Neural crest cell (in vitro differentiated cells): ENCODE measurements at regions not wholly inside any gene's neighbourhood (a gene's known extent, or its start where the extent isn't known, plus 50 kb on each side); places are given as distances from the start of the nearest gene placed in this dataset.
A peak's percentile ranks its signal among the peaks of the same experiment; 100 is the strongest.

Experiments used
- DNase-seq: peaks from one replicate; pipeline ENCODE4 v3.0.0; 2021; ENCODE audit warnings: low read depth, mixed read lengths, low spot score
- H3K27ac Mint-ChIP-seq: one replicate; pipeline ENCODE4 v1.8.0; 2021; ENCODE audit warnings: mild to moderate bottlenecking, mixed read lengths; ENCODE audit not compliant: unreplicated experiment
- H3K27me3 Mint-ChIP-seq: 2 replicates; pipeline ENCODE4 v1.8.0; 2021; ENCODE audit warnings: low read depth, mild to moderate bottlenecking, mixed read lengths
- H3K36me3 Mint-ChIP-seq: 2 replicates; pipeline ENCODE4 v1.8.0; 2021; ENCODE audit warnings: low read depth, mild to moderate bottlenecking, mixed read lengths
- H3K4me1 Mint-ChIP-seq: 2 replicates; pipeline ENCODE4 v1.8.0; 2021; ENCODE audit warnings: mixed read lengths
- H3K4me3 Mint-ChIP-seq: one replicate; pipeline ENCODE4 v1.8.0; 2021; ENCODE audit warnings: mild to moderate bottlenecking, mixed read lengths
- H3K9me3 Mint-ChIP-seq: 2 replicates; pipeline ENCODE4 v1.8.0; 2021; ENCODE audit warnings: mixed read lengths
- TF ChIP-seq, protein P1 (sequence below): fragments of 200-600 bp; sonication (generic); conservative IDR thresholded peaks from 2 replicates; pipeline ENCODE4 v1.5.0; 2021; ENCODE audit warnings: antibody characterized with exemption, mild to moderate bottlenecking

DNA sequence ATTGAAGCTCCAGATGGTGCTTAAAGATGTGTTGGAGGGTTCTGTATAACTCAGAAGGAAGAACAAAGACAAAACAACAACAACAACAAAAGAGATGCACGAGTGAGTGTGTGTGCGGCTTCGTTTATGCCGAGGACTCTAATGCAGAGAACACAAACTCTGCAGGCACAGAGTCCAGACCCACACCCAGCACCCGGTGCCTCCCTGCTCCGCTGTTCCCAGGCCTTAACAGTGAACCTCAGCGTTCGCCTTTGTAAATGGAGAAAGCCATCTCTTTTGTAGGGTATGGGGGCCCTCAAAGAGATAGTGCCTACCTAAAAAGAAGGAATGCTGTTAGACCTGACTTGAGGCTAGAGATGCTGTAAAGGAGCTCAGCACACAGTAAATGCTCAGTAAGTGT, 243.3 kb downstream of the ERMARD start:
- DNase-seq, result no peak
- TF ChIP-seq, protein P1, sequence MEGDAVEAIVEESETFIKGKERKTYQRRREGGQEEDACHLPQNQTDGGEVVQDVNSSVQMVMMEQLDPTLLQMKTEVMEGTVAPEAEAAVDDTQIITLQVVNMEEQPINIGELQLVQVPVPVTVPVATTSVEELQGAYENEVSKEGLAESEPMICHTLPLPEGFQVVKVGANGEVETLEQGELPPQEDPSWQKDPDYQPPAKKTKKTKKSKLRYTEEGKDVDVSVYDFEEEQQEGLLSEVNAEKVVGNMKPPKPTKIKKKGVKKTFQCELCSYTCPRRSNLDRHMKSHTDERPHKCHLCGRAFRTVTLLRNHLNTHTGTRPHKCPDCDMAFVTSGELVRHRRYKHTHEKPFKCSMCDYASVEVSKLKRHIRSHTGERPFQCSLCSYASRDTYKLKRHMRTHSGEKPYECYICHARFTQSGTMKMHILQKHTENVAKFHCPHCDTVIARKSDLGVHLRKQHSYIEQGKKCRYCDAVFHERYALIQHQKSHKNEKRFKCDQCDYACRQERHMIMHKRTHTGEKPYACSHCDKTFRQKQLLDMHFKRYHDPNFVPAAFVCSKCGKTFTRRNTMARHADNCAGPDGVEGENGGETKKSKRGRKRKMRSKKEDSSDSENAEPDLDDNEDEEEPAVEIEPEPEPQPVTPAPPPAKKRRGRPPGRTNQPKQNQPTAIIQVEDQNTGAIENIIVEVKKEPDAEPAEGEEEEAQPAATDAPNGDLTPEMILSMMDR, result no peak
- H3K27ac Mint-ChIP-seq, result no peak overlapping the region
- no peaks in the 10 kb centered on the region for H3K36me3 Mint-ChIP-seq
- H3K27me3 Mint-ChIP-seq, result peaks cover 2% of the 10 kb centered on the region
- H3K4me3 Mint-ChIP-seq, result no peak overlapping the region
- H3K4me1 Mint-ChIP-seq, result peaks cover 11% of the 10 kb centered on the region
- H3K9me3 Mint-ChIP-seq, result no peaks in the 10 kb centered on the region

DNA sequence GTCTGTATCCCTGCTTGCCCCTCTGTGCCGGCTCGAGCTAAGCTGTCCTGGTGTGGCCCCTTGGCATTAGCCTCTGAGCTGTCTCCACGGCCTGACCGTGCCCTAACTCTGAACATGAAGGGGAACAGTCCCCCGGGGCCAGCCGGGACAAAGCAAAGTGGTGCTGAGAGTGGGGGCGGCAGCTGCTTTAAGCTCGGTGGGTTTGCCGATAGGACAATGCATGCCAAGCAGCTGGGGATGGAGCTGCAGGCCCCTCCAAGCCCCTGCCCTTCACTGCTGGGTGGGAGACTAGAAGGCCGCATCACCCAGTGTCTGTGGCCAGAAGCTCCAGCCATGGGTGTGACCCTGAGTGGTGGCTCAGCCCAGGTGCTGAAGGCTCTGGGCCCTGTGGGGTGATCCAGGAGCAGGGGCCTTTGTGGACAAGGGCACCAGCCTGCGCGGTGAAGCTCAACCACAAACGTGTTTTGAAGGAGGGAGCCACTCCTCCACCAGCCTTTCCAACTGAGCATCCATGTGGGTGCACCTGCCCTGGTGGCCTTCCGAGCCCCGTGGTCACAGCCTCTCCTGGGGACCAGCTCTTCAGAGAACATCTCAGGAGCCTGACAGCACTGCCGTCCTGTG, 242.5 kb downstream of the ERMARD start:
- Mint-ChIP-seq H3K36me3 (no peaks in the 10 kb centered on the region), H3K27me3 (peaks cover 2% of the 10 kb centered on the region), H3K4me3 (no peak overlapping the region), H3K4me1 (peaks cover 9% of the 10 kb centered on the region), H3K9me3 (no peaks in the 10 kb centered on the region), H3K27ac (no peak overlapping the region)
- TF ChIP-seq, protein P1, result no peak
- no peak for DNase-seq

DNA sequence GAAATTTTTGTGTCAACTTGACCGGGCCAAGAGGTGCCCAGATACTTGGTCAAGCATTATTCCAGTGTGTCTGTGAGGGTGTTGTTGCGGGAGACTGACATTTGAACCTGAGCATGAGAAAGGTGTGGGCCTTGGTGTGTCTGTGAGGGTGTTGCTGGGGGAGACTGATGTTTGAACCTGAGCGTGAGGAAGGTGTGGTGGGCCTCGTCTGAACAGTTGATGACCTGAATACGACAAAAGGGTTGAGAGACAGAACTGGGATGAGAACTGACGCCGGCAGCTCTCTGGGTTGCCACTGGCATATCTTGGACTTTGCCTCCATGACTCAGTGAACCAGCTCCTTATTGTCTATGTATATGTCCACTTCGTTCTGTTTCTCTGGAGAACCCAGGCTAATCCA, 240.5 kb downstream of the ERMARD start:
- TF ChIP-seq, protein P1, result no peak
- Mint-ChIP-seq H3K27me3 (peaks cover 2% of the 10 kb centered on the region), H3K4me3 (no peak overlapping the region), H3K27ac (peak overlapping the region; percentile 77), H3K36me3 (no peaks in the 10 kb centered on the region), H3K4me1 (peaks cover 9% of the 10 kb centered on the region), H3K9me3 (no peaks in the 10 kb centered on the region)
- DNase-seq, result no peak

DNA sequence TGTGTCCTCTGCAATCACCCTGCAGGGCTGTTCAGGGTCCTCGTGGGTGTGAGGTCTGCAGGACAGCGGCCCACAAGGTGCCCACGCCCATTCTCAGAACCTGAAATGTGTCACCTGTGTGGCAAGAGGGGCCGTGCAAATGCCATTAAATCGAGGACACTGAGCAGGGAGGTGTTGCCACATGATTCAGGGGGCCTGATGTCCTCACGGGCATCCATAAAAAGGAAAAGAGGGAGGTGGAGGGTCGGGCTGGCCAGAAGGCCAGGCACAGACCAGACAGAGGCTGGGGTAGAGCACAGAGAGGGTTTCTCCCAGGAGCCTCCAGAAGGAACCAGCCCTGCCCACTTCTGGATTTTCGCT, 239.6 kb downstream of the ERMARD start:
- TF ChIP-seq, protein P1, result no peak
- DNase-seq, result no peak
- H3K36me3 Mint-ChIP-seq, result no peaks in the 10 kb centered on the region
- peaks cover 9% of the 10 kb centered on the region for H3K4me1 Mint-ChIP-seq
- no peak overlapping the region for H3K4me3 Mint-ChIP-seq
- H3K27ac Mint-ChIP-seq, result no peak overlapping the region
- H3K9me3 Mint-ChIP-seq, result no peaks in the 10 kb centered on the region
- H3K27me3 Mint-ChIP-seq, result peaks cover 2% of the 10 kb centered on the region

DNA sequence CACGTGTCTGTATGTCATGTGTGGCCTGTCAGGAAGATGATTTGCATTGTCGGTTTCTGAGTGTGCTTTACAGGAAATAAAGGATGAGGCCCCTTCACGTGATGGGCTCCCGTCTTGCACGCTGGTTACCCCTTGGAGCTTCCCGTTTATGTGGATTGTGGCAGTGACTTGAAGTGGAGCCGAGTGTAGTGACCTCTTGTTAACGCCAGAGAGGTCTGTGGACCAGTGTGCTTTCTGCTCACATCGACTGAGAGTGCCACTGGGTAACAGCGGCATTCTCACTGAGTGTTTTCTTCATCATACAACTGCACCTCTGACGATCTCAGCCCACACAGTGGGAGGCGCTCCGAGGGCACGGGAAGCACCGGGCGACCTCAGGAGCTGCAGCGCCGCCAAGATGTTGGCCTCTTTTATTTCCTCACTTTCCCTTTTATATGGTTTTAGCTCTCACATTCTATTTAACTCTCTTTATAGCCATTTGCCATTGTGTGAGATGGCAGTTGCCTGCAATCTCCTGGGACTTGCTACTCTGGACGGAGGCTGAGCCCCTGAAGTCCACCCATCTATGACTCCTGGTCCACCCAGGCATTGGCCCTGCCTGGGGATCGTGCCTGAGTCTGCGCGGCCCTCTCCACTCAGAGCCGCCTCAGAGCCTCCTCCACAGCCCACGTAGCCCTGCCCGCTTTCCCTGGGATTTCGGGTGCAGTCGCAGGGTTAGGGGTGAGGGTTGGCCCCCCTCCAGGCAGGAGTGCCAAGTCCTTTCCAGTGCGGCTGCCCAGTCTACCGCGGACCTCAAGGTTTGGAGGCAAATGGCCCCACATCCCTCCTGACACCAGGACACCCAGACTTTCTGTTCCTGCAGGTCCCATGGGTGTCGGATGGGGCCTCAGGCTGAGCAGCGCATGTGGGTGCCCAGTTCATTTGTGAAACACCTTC, 238.9 kb downstream of the ERMARD start:
- TF ChIP-seq, protein P1, result no peak
- no peak for DNase-seq
- Mint-ChIP-seq H3K27ac (no peak overlapping the region), H3K4me3 (no peak overlapping the region), H3K4me1 (peaks cover 9% of the 10 kb centered on the region), H3K27me3 (peaks cover 2% of the 10 kb centered on the region), H3K36me3 (no peaks in the 10 kb centered on the region), H3K9me3 (no peaks in the 10 kb centered on the region)
